Omental fat pad (tissue), 3 donors: ENCODE measurements at regions not wholly inside any gene's neighbourhood (a gene's known extent, or its start where the extent isn't known, plus 50 kb on each side); places are given as distances from the start of the nearest gene placed in this dataset.

Experiments
- ATAC-seq: fragments of 150-250 bp; one replicate; pipeline ENCODE4 v1.9.1; 2016; ENCODE audit warnings: mild to moderate bottlenecking, moderate library complexity; ENCODE audit not compliant: low FRiP score
- DNase-seq: peaks from one replicate; pipeline ENCODE4 v3.0.0-alpha.2; 2019; ENCODE audit warnings: low spot score
- TF ChIP-seq, protein P1 (sequence below), 3 donors: fragments of 450-650 bp; IDR thresholded peaks; one replicate each; pipeline ENCODE4 v1.5.1; 2016 to 2017; ENCODE audit warnings: antibody characterized with exemption in 3 of 3, mild to moderate bottlenecking in 3 of 3, moderate library complexity in 2 of 3

DNA sequence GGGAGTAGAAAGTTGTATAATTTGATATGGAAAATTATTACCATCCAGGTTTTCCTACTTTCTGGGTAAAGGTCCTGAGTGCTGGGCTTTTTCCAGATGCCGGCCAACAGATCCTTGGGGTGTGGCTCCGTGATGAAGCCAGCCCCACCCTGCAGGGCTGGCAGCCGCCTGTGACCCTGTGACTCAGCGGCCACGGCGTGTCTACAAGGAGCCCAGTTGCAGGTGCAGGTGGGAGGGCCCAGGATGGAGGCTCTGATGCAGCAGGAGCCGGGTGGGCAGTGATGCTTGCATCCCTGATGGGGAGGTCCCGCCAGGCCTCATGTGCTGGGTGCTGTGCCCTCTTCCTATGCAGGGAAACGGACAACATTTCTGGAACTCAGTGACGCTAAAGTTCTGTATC, 96.0 kb upstream of the ALKAL2 start:
- TF ChIP-seq, protein P1, sequence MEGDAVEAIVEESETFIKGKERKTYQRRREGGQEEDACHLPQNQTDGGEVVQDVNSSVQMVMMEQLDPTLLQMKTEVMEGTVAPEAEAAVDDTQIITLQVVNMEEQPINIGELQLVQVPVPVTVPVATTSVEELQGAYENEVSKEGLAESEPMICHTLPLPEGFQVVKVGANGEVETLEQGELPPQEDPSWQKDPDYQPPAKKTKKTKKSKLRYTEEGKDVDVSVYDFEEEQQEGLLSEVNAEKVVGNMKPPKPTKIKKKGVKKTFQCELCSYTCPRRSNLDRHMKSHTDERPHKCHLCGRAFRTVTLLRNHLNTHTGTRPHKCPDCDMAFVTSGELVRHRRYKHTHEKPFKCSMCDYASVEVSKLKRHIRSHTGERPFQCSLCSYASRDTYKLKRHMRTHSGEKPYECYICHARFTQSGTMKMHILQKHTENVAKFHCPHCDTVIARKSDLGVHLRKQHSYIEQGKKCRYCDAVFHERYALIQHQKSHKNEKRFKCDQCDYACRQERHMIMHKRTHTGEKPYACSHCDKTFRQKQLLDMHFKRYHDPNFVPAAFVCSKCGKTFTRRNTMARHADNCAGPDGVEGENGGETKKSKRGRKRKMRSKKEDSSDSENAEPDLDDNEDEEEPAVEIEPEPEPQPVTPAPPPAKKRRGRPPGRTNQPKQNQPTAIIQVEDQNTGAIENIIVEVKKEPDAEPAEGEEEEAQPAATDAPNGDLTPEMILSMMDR (IDR thresholded peaks at IDR 0.05) = no peak
- no peak for ATAC-seq
- DNase-seq = no peak

DNA sequence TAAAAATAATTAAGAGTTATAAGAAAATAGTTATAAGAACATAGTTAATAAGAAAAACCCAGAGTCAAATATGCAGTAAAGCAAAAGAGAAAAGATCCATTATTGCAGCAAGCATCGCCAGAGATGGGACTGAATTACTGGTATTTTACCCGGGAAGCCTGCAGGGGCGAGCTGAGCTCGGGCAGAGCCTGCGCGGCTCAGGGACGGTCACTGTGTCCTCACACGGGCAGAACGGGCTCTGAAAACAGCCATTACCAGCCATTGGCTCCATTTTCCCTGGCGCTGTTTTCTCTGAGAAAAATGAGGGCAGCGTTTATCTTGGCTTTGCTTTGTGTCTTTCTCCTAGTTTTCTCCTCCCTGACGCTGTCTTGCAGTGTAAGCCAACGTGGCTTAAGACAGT, 95.3 kb upstream of the ALKAL2 start:
- TF ChIP-seq, protein P1 (IDR thresholded peaks at IDR 0.05) = no peak
- DNase-seq (no peak), ATAC-seq (no peak)

DNA sequence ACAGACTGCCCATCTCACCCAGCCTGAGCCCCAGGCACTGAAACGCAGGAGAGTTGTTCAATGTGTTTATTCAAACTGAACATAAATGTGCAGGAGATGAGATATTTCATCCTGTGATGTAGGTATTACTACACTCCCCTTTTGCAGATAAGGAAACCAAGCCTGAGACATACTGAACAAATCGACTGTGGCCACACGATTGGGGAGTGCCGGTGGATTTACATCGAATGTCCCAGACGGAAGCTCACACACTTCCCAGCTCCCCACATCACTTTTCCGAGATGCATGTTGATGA, 94.8 kb upstream of the ALKAL2 start:
- DNase-seq = no peak
- no peak for ATAC-seq
- TF ChIP-seq, protein P1 (IDR thresholded peaks at IDR 0.05) = no peak

DNA sequence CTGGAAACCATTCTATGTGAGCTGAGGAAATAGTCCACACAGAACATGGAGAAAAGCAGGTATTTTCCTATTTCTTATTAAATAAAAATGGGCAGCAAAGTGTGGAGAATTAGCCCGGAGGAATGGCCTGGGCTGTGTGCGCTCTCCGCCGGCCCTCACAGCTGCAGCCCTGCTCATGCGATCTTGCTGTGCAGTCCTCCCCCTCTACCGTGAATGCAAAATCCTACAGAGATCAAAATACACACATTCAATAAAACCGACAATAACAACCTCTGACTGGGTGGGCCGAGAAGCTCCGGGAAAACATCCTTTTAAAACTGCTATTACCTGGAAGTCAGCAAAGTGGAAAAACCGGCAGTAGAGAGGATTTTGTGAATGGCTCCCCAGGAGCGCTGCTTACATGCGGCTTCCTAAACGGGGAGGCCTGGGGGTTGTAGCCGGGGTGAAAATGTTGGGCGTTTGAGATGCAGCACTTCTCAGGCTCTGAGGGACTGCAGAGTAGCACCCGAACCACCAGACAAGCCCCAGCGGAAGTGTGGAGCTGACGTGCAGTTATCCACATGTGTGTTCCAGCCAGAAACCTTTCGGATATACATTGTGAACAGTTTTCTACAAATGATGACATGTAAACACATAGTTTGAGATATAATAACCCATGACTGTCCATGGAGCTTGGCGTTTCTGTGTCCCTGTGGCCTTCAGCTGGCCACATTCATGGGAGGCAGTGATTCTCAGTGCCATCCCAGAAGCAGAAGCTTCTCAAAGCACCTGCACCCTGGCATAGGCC, 94.2 kb upstream of the ALKAL2 start:
- ATAC-seq = no peak
- no peak for DNase-seq
- TF ChIP-seq, protein P1 (IDR thresholded peaks at IDR 0.05) = no peak

DNA sequence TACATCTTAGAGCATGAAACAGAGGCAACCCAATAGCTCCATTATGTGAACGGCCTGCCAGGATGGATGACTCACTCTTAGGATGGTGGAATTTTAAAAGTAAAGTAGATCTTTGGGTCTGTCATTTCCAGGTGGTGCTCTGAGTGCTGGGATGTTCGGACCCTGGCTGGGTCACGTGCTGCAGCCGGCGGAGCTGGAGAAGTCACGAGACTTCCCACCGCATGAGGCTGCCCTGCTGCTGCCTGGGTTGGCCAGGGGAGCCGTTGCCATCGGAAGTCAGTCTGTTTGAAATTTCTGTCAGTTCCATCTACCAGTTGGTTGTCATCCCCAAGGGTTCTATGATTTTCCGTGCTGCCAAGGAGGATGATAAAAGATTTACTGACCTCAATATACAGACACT, 93.3 kb upstream of the ALKAL2 start:
- no peak for DNase-seq
- ATAC-seq = no peak
- TF ChIP-seq, protein P1 (IDR thresholded peaks at IDR 0.05) = no peak

DNA sequence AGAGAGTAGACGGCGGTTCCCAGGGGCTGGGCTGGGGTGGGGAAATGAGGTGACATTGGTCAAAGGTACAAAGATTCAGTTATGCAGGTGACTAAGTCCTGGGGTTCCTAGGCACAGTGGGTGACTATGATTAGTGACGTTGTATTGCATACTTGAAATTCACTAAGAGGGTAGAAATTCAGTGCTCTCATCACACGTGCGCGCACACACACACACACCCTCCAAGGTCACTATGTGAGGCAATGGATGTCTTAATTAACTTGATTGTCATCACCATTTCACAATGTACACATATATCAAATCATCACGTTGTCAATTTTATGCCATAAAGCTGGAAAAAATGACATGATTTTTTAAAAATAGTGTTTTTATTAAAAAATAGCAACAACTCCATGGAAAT, 92.9 kb upstream of the ALKAL2 start:
- DNase-seq (no peak), ATAC-seq (no peak)
- TF ChIP-seq, protein P1 (IDR thresholded peaks at IDR 0.05) = no peak

DNA sequence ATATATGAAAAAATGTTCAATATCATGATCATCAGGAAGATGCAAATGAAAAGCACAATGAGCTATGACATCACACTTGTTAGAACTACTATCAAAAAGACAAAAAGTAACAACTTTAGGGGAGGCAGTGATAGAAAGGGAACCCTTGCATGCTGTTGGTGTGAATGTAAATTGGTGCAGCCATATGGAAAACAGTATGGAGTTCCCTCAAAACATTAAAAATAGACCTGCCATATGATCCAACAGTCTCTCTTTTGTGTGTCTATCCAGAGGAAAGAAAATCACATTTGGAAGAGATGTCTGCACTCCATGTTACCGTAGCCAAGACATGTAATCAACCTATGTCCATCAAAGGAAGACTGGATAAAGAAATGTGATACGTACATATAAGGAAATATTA, 92.3 kb upstream of the ALKAL2 start:
- TF ChIP-seq, protein P1 (IDR thresholded peaks at IDR 0.05) = no peak
- DNase-seq (no peak), ATAC-seq (no peak)
